Gastroesophageal sphincter (tissue), 3 donors: ENCODE measurements at regions not wholly inside any gene's neighbourhood (a gene's known extent, or its start where the extent isn't known, plus 50 kb on each side); places are given as distances from the start of the nearest gene placed in this dataset.

ENCODE experiments used
- POLR2A ChIP-seq, 2 donors: fragments of 450-650 bp; IDR thresholded peaks; one replicate each; pipeline ENCODE4 v1.6.1; 2017; ENCODE audit warnings: antibody characterized with exemption in 2 of 2, mild to moderate bottlenecking in 2 of 2, moderate library complexity in 1 of 2
- TF ChIP-seq, protein P1 (sequence below), 4 experiments: fragments of 200-600 bp in 2 of 4; fragments of 450-650 bp in 2 of 4; sonication (generic) in 1 of 4; IDR thresholded peaks; one replicate each; pipeline ENCODE4 v1.5.1; 2017 to 2019; ENCODE audit warnings: antibody characterized with exemption in 4 of 4, mild to moderate bottlenecking in 2 of 4, moderate library complexity in 2 of 4

GRCh38 chr2:107530046-107530445 is 296.6 kb upstream of the RGPD4 start:
- TF ChIP-seq, protein P1, sequence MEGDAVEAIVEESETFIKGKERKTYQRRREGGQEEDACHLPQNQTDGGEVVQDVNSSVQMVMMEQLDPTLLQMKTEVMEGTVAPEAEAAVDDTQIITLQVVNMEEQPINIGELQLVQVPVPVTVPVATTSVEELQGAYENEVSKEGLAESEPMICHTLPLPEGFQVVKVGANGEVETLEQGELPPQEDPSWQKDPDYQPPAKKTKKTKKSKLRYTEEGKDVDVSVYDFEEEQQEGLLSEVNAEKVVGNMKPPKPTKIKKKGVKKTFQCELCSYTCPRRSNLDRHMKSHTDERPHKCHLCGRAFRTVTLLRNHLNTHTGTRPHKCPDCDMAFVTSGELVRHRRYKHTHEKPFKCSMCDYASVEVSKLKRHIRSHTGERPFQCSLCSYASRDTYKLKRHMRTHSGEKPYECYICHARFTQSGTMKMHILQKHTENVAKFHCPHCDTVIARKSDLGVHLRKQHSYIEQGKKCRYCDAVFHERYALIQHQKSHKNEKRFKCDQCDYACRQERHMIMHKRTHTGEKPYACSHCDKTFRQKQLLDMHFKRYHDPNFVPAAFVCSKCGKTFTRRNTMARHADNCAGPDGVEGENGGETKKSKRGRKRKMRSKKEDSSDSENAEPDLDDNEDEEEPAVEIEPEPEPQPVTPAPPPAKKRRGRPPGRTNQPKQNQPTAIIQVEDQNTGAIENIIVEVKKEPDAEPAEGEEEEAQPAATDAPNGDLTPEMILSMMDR (IDR thresholded peaks at IDR 0.05): no peak
- no peak for TF ChIP-seq POLR2A (IDR thresholded peaks at IDR 0.05)
